Tibial artery (tissue), 4 donors: ENCODE measurements at regions not wholly inside any gene's neighbourhood (a gene's known extent, or its start where the extent isn't known, plus 50 kb on each side); places are given as distances from the start of the nearest gene placed in this dataset.

Source experiments
- DNase-seq, 2 donors: peaks; one replicate each; pipeline ENCODE4 v3.0.0-alpha.2; 2019
- H3K27ac ChIP-seq, 2 donors: fragments of 200-600 bp; sonication (generic) in 1 of 2; 1 replicate in 1 of 2; 2 replicates in 1 of 2; pipeline ENCODE4 v1.5.1; 2018 to 2019; ENCODE audit warnings: mild to moderate bottlenecking in 1 of 2
- H3K27me3 ChIP-seq, 2 donors: fragments of 200-600 bp; sonication (generic) in 1 of 2; one replicate each; pipeline versions ENCODE4 v1.5.1 to v1.6.0; 2016 to 2019
- H3K36me3 ChIP-seq, 3 donors: fragments of 200-600 bp; sonication (generic) in 2 of 3; one replicate each; pipeline ENCODE4 v1.5.1; 2016 to 2019; ENCODE audit warnings: mild to moderate bottlenecking in 2 of 3
- H3K4me1 ChIP-seq, 4 donors: fragments of 200-600 bp; sonication (generic) in 2 of 4; 1 replicate in 3 of 4; 2 replicates in 1 of 4; pipeline ENCODE4 v1.5.1; 2016 to 2019
- H3K4me3 ChIP-seq, 2 donors: fragments of 200-600 bp; sonication (generic) in 1 of 2; 1 replicate in 1 of 2; 2 replicates in 1 of 2; pipeline ENCODE4 v1.5.1; 2018 to 2019; ENCODE audit warnings: mild to moderate bottlenecking in 2 of 2
- H3K9me3 ChIP-seq, 3 donors: fragments of 200-600 bp; sonication (generic) in 1 of 3; one replicate each; pipeline ENCODE4 v1.5.1; 2016 to 2019
- intact Hi-C: fragments of 100-400 bp; cut with DNase I; formaldehyde crosslinking; loops from one replicate; pipeline ENCODE4 v1.15.0; 2023; ENCODE audit warnings: low total_unique reads
- TF ChIP-seq, protein P1 (sequence below), 2 experiments: fragments of 200-600 bp in 1 of 2; fragments of 450-650 bp in 1 of 2; IDR thresholded peaks; one replicate each; pipeline ENCODE4 v1.5.1; 2017 to 2019; ENCODE audit warnings: antibody characterized with exemption in 2 of 2, mild to moderate bottlenecking in 1 of 2, moderate library complexity in 1 of 2

DNA sequence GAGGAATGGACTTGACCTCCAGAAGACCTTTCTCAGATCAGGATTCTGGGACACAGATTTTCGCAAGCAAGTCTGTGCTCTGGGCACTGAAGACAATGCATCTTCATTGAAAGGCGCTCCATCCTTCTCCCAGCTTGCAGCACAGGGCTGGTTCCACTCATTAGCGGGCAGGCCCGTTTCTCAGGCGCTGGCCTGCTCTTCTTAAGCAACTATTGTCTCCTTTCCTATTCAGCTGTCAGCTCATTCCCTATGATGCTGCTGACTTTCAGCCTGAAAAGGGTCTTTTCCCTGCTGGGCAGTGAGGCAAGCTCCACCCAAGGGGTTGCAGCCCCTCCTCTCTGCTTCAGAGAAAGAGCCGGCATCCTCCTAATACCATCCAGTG, 91.9 kb upstream of the PLXNA2 start:
- Histone ChIP-seq H3K27me3 (no peaks in the 10 kb centered on the region), H3K36me3 (no peaks in the 10 kb centered on the region), H3K4me3 (no peak overlapping the region), H3K27ac (no peak overlapping the region), H3K9me3 (no peaks in the 10 kb centered on the region), H3K4me1 (peaks cover 0 to 8% (median 4%) of the 10 kb centered on the region in 4 donors)
- intact Hi-C loops = no loop called here
- DNase-seq = no peak
- TF ChIP-seq, protein P1, sequence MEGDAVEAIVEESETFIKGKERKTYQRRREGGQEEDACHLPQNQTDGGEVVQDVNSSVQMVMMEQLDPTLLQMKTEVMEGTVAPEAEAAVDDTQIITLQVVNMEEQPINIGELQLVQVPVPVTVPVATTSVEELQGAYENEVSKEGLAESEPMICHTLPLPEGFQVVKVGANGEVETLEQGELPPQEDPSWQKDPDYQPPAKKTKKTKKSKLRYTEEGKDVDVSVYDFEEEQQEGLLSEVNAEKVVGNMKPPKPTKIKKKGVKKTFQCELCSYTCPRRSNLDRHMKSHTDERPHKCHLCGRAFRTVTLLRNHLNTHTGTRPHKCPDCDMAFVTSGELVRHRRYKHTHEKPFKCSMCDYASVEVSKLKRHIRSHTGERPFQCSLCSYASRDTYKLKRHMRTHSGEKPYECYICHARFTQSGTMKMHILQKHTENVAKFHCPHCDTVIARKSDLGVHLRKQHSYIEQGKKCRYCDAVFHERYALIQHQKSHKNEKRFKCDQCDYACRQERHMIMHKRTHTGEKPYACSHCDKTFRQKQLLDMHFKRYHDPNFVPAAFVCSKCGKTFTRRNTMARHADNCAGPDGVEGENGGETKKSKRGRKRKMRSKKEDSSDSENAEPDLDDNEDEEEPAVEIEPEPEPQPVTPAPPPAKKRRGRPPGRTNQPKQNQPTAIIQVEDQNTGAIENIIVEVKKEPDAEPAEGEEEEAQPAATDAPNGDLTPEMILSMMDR (IDR thresholded peaks at IDR 0.05) = no peak

DNA sequence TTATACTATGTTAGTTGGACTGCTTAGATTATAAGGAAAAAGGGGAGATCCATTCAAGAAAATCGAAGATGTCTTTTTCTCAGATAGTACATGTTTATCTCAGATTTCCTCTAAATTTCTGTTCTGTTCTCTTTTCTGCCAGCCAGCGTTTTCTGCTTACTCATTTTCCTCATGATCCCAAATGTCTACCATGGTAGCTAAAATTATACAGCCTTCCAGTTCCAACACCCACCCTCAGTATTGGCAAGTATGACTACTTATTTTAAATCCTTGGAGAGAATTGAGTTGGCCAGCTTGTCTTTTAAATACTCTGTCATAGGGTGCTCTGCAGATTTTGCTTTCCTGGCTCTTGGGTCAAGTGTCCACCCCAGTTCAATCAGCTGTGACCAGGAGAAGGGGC, 95.7 kb upstream of the PLXNA2 start:
- TF ChIP-seq, protein P1 (IDR thresholded peaks at IDR 0.05) = no peak
- intact Hi-C loops = no loop called here

DNA sequence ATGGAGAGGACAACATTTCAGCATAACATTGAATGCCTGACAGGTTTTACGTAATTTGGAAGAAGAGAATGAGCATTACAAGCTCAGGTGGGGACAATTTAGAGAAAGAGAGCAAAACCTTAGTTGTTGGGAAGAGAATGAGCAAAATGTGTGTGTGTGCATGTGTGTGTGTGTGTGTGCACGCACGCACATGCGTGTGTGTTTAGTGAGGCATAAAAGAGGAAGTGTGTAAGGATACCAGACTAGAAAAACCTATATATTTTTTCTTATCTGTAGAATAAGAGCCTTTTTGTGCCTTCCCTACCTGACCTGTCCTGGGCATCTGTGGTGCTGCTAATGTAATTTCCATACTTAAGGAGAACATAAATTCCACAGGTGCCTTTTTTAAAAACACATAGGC, 99.0 kb upstream of the PLXNA2 start:
- Histone ChIP-seq H3K4me3 (no peak overlapping the region), H3K27me3 (no peaks in the 10 kb centered on the region), H3K9me3 (no peaks in the 10 kb centered on the region), H3K36me3 (no peaks in the 10 kb centered on the region), H3K4me1 (peaks cover 0 to 7% (median 2%) of the 10 kb centered on the region in 4 donors), H3K27ac (no peak overlapping the region)
- DNase-seq = no peak
- intact Hi-C loops = no loop called here
- TF ChIP-seq, protein P1 (IDR thresholded peaks at IDR 0.05) = no peak

More for the DNA sequence above, 95.7 kb upstream of the PLXNA2 start:
- no peaks in the 10 kb centered on the region for H3K27me3 ChIP-seq
- no peak overlapping the region for H3K4me3 ChIP-seq
- H3K4me1 ChIP-seq = peaks cover 0 to 7% (median 2%) of the 10 kb centered on the region in 4 donors
- H3K9me3 ChIP-seq = no peaks in the 10 kb centered on the region
- DNase-seq = no peak
- H3K36me3 ChIP-seq = no peaks in the 10 kb centered on the region
- H3K27ac ChIP-seq = no peak overlapping the region

DNA sequence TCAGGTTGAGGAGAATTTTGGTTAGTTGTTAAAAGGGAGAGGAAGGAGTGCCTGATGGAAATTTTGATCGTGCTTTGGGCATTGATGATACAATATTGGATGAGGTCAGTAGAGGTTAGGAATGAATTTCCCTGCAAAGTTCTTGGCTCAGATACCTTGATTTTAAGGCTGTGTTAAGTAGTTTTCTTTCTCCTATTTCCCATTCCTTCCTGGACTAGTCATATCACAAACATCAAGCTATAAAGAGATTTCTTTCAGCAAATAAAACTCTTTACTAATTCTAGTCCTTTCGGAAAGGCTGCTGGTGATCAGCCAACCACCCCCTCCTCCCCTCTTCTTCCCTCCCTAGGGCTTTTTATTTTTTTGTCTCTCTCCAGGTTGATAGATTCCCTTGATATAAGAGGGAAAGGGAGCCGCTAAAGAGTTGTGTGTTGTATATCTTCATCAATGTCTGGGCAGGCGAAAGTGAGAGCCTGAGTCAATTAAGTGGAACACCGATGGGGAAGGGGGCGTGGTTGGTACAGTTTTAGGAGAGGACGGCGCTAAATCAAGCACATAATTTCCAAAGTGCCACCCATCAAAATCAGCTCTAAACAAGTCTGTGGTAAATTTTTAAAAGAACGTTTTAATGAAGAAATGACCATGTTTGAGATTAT, 100.1 kb upstream of the PLXNA2 start:
- Histone ChIP-seq H3K27ac (no peak overlapping the region), H3K4me3 (no peak overlapping the region), H3K36me3 (no peaks in the 10 kb centered on the region), H3K4me1 (peaks cover 0 to 7% (median 2%) of the 10 kb centered on the region in 4 donors), H3K9me3 (no peaks in the 10 kb centered on the region), H3K27me3 (no peaks in the 10 kb centered on the region)
- TF ChIP-seq, protein P1 (IDR thresholded peaks at IDR 0.05) = no peak
- intact Hi-C loops = no loop called here
- DNase-seq = no peak

DNA sequence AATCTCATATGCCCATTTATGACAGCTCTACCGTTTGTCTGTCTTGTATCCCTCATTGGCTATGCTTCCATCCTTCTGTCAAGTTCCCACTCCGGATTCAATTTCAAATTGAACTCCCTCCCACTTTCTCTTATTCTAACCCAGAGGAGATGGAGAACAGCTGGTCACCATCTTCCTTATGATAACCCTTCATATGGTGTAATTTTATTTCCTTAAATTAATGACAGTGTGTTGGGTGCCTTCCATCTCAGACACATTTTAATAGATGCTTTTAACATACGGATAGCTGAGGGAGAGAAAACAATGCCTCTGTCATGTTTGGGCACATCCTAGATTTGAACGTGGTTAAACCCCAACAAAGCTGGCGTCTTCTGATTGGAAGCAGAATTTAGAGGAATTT, 103.0 kb upstream of the PLXNA2 start:
- Histone ChIP-seq H3K9me3 (no peaks in the 10 kb centered on the region), H3K27me3 (no peaks in the 10 kb centered on the region), H3K4me1 (peaks cover 0 to 7% (median 2%) of the 10 kb centered on the region in 4 donors), H3K36me3 (no peaks in the 10 kb centered on the region), H3K27ac (no peak overlapping the region), H3K4me3 (no peak overlapping the region)
- intact Hi-C loops = loop anchor here (5.0 kb wide), 1 partner anchor 545 kb away; no protein-coding TSS in a partner anchor
- TF ChIP-seq, protein P1 (IDR thresholded peaks at IDR 0.05) = no peak
- DNase-seq = no peak
